WTC11 (cell line): ENCODE measurements at regions not wholly inside any gene's neighbourhood (a gene's known extent, or its start where the extent isn't known, plus 50 kb on each side); places are given as distances from the start of the nearest gene placed in this dataset.

Source experiments
- ATAC-seq: fragments of 200-7000 bp; cut with Tn5 transposase; 2 replicates; pipeline ENCODE4 v1.10.0; 2021; ENCODE audit warnings: mild to moderate bottlenecking, moderate library complexity
- CTCF ChIA-PET: fragments of 300-600 bp; sonication (Branson Sonifier 250); formaldehyde crosslinking; loops from one replicate; lab custom pipeline; 2021; ENCODE audit warnings: antibody characterized with exemption; lab: Charles Lee
- POLR2A ChIA-PET: fragments of 350-600 bp; sonication (Branson Sonifier 250); formaldehyde crosslinking; loops from one replicate; lab custom pipeline; 2021; ENCODE audit warnings: antibody characterized with exemption; lab: Charles Lee
- DNase-seq: peaks from one replicate; pipeline ENCODE4 v3.0.0; 2021; ENCODE audit warnings: low spot score
- H3K27ac Mint-ChIP-seq: 2 replicates; pipeline ENCODE4 v1.8.0; 2021; ENCODE audit warnings: mixed read lengths
- H3K27me3 Mint-ChIP-seq: 2 replicates; pipeline ENCODE4 v1.8.0; 2021; ENCODE audit warnings: low read depth, mild to moderate bottlenecking, moderate library complexity, mixed read lengths
- H3K36me3 Mint-ChIP-seq: 2 replicates; pipeline ENCODE4 v1.8.0; 2021; ENCODE audit warnings: mixed read lengths
- H3K4me1 Mint-ChIP-seq: 2 replicates; pipeline ENCODE4 v1.8.0; 2022; ENCODE audit warnings: mixed read lengths
- H3K4me3 Mint-ChIP-seq: 2 replicates; pipeline ENCODE4 v1.8.0; 2021; ENCODE audit warnings: mild to moderate bottlenecking, moderate library complexity, mixed read lengths
- H3K9me3 Mint-ChIP-seq: 2 replicates; pipeline ENCODE4 v1.8.0; 2021; ENCODE audit warnings: mixed read lengths
- CREM ChIP-seq: sonication (generic); formaldehyde crosslinking; IDR thresholded peaks from 2 replicates; pipeline ENCODE4 v1.8.1; 2022; ENCODE audit warnings: mild to moderate bottlenecking, missing genetic modification reagents, moderate library complexity
- EMX1 ChIP-seq: fragments of 250-450 bp; sonication (Bioruptor Pico); IDR thresholded peaks from 2 replicates; pipeline ENCODE4 v1.8.0; 2021; ENCODE audit warnings: mild to moderate bottlenecking
- GABPB1 ChIP-seq: sonication (generic); formaldehyde crosslinking; IDR thresholded peaks from 2 replicates; pipeline ENCODE4 v1.8.1; 2023; ENCODE audit warnings: mild to moderate bottlenecking, missing genetic modification reagents
- IRF2 ChIP-seq: sonication (generic); formaldehyde crosslinking; IDR thresholded peaks from 2 replicates; pipeline ENCODE4 v1.8.0; 2022; ENCODE audit warnings: low read depth, missing genetic modification reagents, borderline replicate concordance
- KAT7 ChIP-seq: sonication (generic); formaldehyde crosslinking; IDR thresholded peaks from 2 replicates; pipeline ENCODE4 v1.8.1; 2023; ENCODE audit warnings: missing genetic modification reagents, mild to moderate bottlenecking, borderline replicate concordance
- MXD4 ChIP-seq: fragments of 250-450 bp; sonication (Bioruptor Pico); IDR thresholded peaks from 2 replicates; pipeline ENCODE4 v1.8.0; 2021; ENCODE audit warnings: mild to moderate bottlenecking, moderate library complexity, borderline replicate concordance
- MYBL2 ChIP-seq: sonication (generic); formaldehyde crosslinking; IDR thresholded peaks from 2 replicates; pipeline ENCODE4 v1.8.1; 2023; ENCODE audit warnings: mild to moderate bottlenecking, moderate library complexity, missing genetic modification reagents
- NR1H2 ChIP-seq: sonication (generic); formaldehyde crosslinking; IDR thresholded peaks from 2 replicates; pipeline ENCODE4 v1.9.0; 2021; ENCODE audit warnings: mild to moderate bottlenecking, moderate library complexity, missing genetic modification reagents
- SOX15 ChIP-seq: fragments of 250-450 bp; sonication (Bioruptor Pico); IDR thresholded peaks from 2 replicates; pipeline ENCODE4 v1.9.0; 2021; ENCODE audit warnings: mild to moderate bottlenecking
- ZNF416 ChIP-seq: fragments of 250-450 bp; sonication (Bioruptor Pico); IDR thresholded peaks from 2 replicates; pipeline ENCODE4 v1.9.0; 2021; ENCODE audit warnings: mild to moderate bottlenecking, inconsistent platforms
- ZNF423 ChIP-seq: fragments of 250-450 bp; sonication (Bioruptor Pico); IDR thresholded peaks from 2 replicates; pipeline ENCODE4 v2.1.2; 2022; ENCODE audit warnings: mild to moderate bottlenecking, moderate library complexity
- TF ChIP-seq, protein P1 (sequence below): sonication (generic); formaldehyde crosslinking; IDR thresholded peaks from 2 replicates; pipeline ENCODE4 v1.8.1; 2022; ENCODE audit warnings: missing genetic modification reagents, borderline replicate concordance
- TF ChIP-seq, protein P2 (sequence below): fragments of 250-450 bp; sonication (Bioruptor Pico); IDR thresholded peaks from 2 replicates; pipeline ENCODE4 v1.9.0; 2021; ENCODE audit warnings: moderate library complexity, mild to moderate bottlenecking, inconsistent platforms, borderline replicate concordance
- TF ChIP-seq, protein P3 (sequence below): sonication (generic); formaldehyde crosslinking; IDR thresholded peaks from 2 replicates; pipeline ENCODE4 v1.8.1; 2022; ENCODE audit warnings: low read depth, mild to moderate bottlenecking, moderate library complexity, missing genetic modification reagents, borderline replicate concordance
- TF ChIP-seq, protein P4 (sequence below): sonication (generic); formaldehyde crosslinking; IDR thresholded peaks from 2 replicates; pipeline ENCODE4 v1.8.0; 2022; ENCODE audit warnings: mild to moderate bottlenecking, missing genetic modification reagents
- TF ChIP-seq, protein P5 (sequence below): sonication (generic); formaldehyde crosslinking; IDR thresholded peaks from 2 replicates; pipeline ENCODE4 v1.8.1; 2023; ENCODE audit warnings: mild to moderate bottlenecking, missing genetic modification reagents, moderate library complexity
- TF ChIP-seq, protein P6 (sequence below): sonication (generic); formaldehyde crosslinking; IDR thresholded peaks from 2 replicates; pipeline ENCODE4 v1.8.0; 2023; ENCODE audit warnings: missing genetic modification reagents, mild to moderate bottlenecking, borderline replicate concordance

DNA sequence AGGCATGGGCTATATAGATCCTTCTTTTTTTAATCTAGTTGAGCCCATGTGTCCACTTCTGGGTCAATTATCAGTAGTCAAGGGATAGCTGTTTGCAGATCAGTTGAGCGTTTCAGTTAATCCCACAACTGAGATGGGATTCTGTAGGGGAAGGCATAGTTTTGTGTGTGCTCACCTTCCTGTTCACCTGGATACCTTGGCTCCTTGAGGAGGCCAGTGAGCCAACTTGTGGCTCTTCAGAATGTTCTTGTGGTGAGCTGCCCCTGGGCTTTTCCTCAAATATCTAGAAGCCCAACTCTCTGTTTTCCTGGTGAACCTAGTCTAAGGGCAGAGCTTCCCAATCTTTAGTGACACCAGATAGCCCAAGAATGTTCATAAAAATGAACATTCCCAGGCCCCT lies 302.9 kb upstream of the TBX3 start (continued):
- no peak for TF ChIP-seq ZNF416 (CRISPR knock-in tag)

DNA sequence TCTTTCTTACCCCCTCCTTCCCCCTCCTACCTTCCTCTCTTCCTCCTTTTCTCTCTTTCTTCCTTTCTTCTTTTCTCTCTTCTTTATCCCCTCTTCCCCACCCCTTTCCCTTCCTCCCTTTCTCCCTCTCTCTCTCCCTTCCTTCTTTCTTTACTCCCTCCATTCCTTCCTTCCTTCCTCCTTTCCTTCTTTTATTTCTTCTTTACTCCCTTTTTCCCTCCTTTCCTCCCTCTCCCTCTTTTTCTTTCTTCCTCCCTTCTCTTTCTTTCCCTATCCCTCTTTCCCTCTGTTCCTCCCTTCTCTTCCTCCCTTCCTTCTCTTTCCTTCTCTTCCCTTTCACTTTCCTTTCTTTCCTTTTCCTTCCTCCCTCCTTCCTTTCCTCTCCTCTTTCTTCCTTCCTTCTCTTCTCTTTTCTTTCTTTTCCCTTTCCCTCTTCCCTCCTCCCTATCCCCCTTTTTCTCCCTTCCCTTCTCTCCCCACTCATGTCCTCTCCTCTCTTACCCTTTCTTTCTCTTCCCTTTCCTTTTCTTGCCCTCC lies 302.3 kb upstream of the TBX3 start:
- DNase-seq (no peak), ATAC-seq (no peak)
- ChIA-PET POLR2A (no interaction called here), CTCF (no interaction called here)
- TF ChIP-seq MXD4 (CRISPR knock-in tag) (no peak), IRF2 (CRISPR knock-in tag) (no peak), EMX1 (CRISPR knock-in tag) (no peak)
- TF ChIP-seq, protein P1, sequence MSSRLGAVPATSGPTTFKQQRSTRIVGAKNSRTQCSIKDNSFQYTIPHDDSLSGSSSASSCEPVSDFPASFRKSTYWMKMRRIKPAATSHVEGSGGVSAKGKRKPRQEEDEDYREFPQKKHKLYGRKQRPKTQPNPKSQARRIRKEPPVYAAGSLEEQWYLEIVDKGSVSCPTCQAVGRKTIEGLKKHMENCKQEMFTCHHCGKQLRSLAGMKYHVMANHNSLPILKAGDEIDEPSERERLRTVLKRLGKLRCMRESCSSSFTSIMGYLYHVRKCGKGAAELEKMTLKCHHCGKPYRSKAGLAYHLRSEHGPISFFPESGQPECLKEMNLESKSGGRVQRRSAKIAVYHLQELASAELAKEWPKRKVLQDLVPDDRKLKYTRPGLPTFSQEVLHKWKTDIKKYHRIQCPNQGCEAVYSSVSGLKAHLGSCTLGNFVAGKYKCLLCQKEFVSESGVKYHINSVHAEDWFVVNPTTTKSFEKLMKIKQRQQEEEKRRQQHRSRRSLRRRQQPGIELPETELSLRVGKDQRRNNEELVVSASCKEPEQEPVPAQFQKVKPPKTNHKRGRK (CRISPR knock-in tag): 0 out of 2 replicates have a peak, but pooled peaks have one; percentile 82
- TF ChIP-seq, protein P2, sequence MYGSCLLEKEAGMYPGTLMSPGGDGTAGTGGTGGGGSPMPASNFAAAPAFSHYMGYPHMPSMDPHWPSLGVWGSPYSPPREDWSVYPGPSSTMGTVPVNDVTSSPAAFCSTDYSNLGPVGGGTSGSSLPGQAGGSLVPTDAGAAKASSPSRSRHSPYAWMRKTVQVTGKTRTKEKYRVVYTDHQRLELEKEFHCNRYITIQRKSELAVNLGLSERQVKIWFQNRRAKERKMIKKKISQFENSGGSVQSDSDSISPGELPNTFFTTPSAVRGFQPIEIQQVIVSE (CRISPR knock-in tag): no peak
- Mint-ChIP-seq H3K27ac (no peak overlapping the region), H3K9me3 (peaks cover 12% of the 10 kb centered on the region), H3K36me3 (no peaks in the 10 kb centered on the region), H3K4me3 (no peak overlapping the region), H3K4me1 (peaks cover 8% of the 10 kb centered on the region), H3K27me3 (peaks cover 9% of the 10 kb centered on the region)

DNA sequence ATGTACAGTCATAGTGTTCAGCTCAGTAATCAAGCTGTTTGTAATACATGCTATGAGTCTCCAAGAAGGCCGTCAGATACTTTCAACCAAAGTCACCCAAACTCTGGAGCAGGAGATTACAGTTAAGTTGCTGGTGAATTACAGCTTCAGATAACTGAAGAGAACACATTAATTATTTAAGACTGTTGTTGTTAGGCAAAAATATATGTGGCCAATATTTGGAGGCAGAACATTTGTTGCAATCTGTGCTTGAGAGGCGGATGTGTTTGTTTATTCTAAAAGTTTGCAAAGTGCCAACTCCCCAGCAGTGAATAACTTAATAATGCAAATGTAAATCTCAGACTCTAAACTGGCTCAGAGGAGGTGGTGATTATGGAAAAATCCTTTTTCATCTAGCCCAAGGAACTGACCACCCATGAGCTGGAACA lies 300.7 kb upstream of the TBX3 start:
- no peak for TF ChIP-seq SOX15 (CRISPR knock-in tag)
- TF ChIP-seq, protein P3, sequence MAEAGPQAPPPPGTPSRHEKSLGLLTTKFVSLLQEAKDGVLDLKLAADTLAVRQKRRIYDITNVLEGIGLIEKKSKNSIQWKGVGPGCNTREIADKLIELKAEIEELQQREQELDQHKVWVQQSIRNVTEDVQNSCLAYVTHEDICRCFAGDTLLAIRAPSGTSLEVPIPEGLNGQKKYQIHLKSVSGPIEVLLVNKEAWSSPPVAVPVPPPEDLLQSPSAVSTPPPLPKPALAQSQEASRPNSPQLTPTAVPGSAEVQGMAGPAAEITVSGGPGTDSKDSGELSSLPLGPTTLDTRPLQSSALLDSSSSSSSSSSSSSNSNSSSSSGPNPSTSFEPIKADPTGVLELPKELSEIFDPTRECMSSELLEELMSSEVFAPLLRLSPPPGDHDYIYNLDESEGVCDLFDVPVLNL (CRISPR knock-in tag): no peak
- TF ChIP-seq, all 79 proteins: peak for 0
- H3K9me3 Mint-ChIP-seq: peaks cover 12% of the 10 kb centered on the region
- 0 out of 2 replicates have a peak, but pooled peaks cover 4% of the 10 kb centered on the region for H3K4me1 Mint-ChIP-seq
- ATAC-seq: no peak
- DNase-seq: no peak
- peaks cover 9% of the 10 kb centered on the region for H3K27me3 Mint-ChIP-seq
- H3K36me3 Mint-ChIP-seq: no peaks in the 10 kb centered on the region
- H3K27ac Mint-ChIP-seq: no peak overlapping the region
- ChIA-PET CTCF (no interaction called here), POLR2A (no interaction called here)
- no peak overlapping the region for H3K4me3 Mint-ChIP-seq

DNA sequence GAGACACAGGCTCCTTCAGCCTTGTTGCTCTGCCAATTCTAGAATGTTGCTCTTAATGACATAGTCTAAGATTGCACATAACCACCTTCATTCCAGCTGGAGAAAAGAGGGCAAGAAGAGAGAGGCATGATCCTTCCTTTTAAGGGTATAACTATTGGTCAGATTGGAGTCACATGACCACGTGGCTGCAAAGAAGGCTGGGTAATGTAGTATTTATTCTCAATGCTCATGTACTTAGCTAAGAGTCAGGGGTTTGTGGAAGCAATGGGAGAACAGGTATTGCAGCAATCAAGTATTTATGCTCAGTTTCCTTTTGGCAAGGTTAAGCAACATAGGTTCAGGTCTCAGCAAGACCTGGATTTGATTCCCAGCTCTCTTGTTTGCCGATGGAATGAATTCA lies 298.8 kb upstream of the TBX3 start:
- TF ChIP-seq, protein P4, sequence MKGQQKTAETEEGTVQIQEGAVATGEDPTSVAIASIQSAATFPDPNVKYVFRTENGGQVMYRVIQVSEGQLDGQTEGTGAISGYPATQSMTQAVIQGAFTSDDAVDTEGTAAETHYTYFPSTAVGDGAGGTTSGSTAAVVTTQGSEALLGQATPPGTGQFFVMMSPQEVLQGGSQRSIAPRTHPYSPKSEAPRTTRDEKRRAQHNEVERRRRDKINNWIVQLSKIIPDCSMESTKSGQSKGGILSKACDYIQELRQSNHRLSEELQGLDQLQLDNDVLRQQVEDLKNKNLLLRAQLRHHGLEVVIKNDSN: peak; percentile 90
- TF ChIP-seq, protein P5, sequence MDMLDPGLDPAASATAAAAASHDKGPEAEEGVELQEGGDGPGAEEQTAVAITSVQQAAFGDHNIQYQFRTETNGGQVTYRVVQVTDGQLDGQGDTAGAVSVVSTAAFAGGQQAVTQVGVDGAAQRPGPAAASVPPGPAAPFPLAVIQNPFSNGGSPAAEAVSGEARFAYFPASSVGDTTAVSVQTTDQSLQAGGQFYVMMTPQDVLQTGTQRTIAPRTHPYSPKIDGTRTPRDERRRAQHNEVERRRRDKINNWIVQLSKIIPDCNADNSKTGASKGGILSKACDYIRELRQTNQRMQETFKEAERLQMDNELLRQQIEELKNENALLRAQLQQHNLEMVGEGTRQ (CRISPR knock-in tag): peak; percentile 90
- no peak for TF ChIP-seq NR1H2 (CRISPR knock-in tag)
- TF ChIP-seq, all 79 proteins: peak for 2
- peaks cover 12% of the 10 kb centered on the region for H3K9me3 Mint-ChIP-seq
- ATAC-seq (peak; percentile 74), DNase-seq (no peak)
- peaks cover 9% of the 10 kb centered on the region for H3K27me3 Mint-ChIP-seq
- no peak overlapping the region for H3K4me3 Mint-ChIP-seq
- ChIA-PET POLR2A (no interaction called here), CTCF (interaction anchor here (0.6 kb wide), 1 partner anchor 246 kb away, joined by 3 read pairs; no protein-coding TSS in a partner anchor)
- no peaks in the 10 kb centered on the region for H3K36me3 Mint-ChIP-seq
- no peak overlapping the region for H3K27ac Mint-ChIP-seq
- H3K4me1 Mint-ChIP-seq: 0 out of 2 replicates have a peak, but pooled peaks cover 4% of the 10 kb centered on the region

DNA sequence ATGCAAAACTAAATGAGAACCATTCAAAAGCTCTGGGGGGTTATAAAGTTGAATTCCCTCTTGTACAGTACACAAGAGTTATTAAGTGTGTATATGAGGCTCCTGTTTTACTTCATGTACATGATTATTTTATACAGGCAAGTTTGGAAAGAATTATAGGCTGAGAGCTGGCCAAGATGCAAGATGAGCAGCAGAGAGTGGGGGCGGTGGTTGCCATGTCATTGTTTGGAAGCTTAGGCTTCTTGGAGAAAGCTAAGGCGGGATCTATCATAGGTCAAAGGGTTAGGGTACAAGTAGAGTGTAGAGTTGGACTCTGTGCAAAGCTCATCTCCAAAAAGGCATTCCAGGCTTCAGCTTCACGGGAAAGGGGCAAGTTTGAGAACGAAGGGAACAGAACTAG lies 297.1 kb upstream of the TBX3 start:
- H3K9me3 Mint-ChIP-seq: peaks cover 8% of the 10 kb centered on the region; the same call in 1 of the 2 replicates
- POLR2A ChIA-PET: no interaction called here
- H3K4me3 Mint-ChIP-seq: no peak overlapping the region
- H3K27me3 Mint-ChIP-seq: peaks cover 5% of the 10 kb centered on the region
- 0 out of 2 replicates have a peak, but pooled peaks cover 4% of the 10 kb centered on the region for H3K4me1 Mint-ChIP-seq
- CTCF ChIA-PET: interaction anchor here (0.5 kb wide), 1 partner anchor 9 kb away, joined by 3 read pairs; no protein-coding TSS in a partner anchor
- no peak overlapping the region for H3K27ac Mint-ChIP-seq
- ATAC-seq (no peak), DNase-seq (no peak)
- no peaks in the 10 kb centered on the region for H3K36me3 Mint-ChIP-seq
- TF ChIP-seq GABPB1 (CRISPR knock-in tag): no peak
- no peak for TF ChIP-seq KAT7 (CRISPR knock-in tag)
- TF ChIP-seq ZNF423 (CRISPR knock-in tag): no peak
- TF ChIP-seq, protein P6, sequence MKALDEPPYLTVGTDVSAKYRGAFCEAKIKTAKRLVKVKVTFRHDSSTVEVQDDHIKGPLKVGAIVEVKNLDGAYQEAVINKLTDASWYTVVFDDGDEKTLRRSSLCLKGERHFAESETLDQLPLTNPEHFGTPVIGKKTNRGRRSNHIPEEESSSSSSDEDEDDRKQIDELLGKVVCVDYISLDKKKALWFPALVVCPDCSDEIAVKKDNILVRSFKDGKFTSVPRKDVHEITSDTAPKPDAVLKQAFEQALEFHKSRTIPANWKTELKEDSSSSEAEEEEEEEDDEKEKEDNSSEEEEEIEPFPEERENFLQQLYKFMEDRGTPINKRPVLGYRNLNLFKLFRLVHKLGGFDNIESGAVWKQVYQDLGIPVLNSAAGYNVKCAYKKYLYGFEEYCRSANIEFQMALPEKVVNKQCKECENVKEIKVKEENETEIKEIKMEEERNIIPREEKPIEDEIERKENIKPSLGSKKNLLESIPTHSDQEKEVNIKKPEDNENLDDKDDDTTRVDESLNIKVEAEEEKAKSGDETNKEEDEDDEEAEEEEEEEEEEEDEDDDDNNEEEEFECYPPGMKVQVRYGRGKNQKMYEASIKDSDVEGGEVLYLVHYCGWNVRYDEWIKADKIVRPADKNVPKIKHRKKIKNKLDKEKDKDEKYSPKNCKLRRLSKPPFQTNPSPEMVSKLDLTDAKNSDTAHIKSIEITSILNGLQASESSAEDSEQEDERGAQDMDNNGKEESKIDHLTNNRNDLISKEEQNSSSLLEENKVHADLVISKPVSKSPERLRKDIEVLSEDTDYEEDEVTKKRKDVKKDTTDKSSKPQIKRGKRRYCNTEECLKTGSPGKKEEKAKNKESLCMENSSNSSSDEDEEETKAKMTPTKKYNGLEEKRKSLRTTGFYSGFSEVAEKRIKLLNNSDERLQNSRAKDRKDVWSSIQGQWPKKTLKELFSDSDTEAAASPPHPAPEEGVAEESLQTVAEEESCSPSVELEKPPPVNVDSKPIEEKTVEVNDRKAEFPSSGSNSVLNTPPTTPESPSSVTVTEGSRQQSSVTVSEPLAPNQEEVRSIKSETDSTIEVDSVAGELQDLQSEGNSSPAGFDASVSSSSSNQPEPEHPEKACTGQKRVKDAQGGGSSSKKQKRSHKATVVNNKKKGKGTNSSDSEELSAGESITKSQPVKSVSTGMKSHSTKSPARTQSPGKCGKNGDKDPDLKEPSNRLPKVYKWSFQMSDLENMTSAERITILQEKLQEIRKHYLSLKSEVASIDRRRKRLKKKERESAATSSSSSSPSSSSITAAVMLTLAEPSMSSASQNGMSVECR (CRISPR knock-in tag): no peak
- no peak for TF ChIP-seq CREM (CRISPR knock-in tag)
- TF ChIP-seq EMX1 (CRISPR knock-in tag): no peak
- no peak for TF ChIP-seq MYBL2 (CRISPR knock-in tag)
